WTC11 (cell line): ENCODE measurements at regions not wholly inside any gene's neighbourhood (a gene's known extent, or its start where the extent isn't known, plus 50 kb on each side); places are given as distances from the start of the nearest gene placed in this dataset.

Experiments
- ATAC-seq: fragments of 200-7000 bp; cut with Tn5 transposase; 2 replicates; pipeline ENCODE4 v1.10.0; 2021; ENCODE audit warnings: mild to moderate bottlenecking, moderate library complexity
- CTCF ChIA-PET: fragments of 300-600 bp; sonication (Branson Sonifier 250); formaldehyde crosslinking; loops from one replicate; lab custom pipeline; 2021; ENCODE audit warnings: antibody characterized with exemption; lab: Charles Lee
- POLR2A ChIA-PET: fragments of 350-600 bp; sonication (Branson Sonifier 250); formaldehyde crosslinking; loops from one replicate; lab custom pipeline; 2021; ENCODE audit warnings: antibody characterized with exemption; lab: Charles Lee
- DNase-seq: peaks from one replicate; pipeline ENCODE4 v3.0.0; 2021; ENCODE audit warnings: low spot score
- H3K27ac Mint-ChIP-seq: 2 replicates; pipeline ENCODE4 v1.8.0; 2021; ENCODE audit warnings: mixed read lengths
- H3K27me3 Mint-ChIP-seq: 2 replicates; pipeline ENCODE4 v1.8.0; 2021; ENCODE audit warnings: low read depth, mild to moderate bottlenecking, moderate library complexity, mixed read lengths
- H3K36me3 Mint-ChIP-seq: 2 replicates; pipeline ENCODE4 v1.8.0; 2021; ENCODE audit warnings: mixed read lengths
- H3K4me1 Mint-ChIP-seq: 2 replicates; pipeline ENCODE4 v1.8.0; 2022; ENCODE audit warnings: mixed read lengths
- H3K4me3 Mint-ChIP-seq: 2 replicates; pipeline ENCODE4 v1.8.0; 2021; ENCODE audit warnings: mild to moderate bottlenecking, moderate library complexity, mixed read lengths
- H3K9me3 Mint-ChIP-seq: 2 replicates; pipeline ENCODE4 v1.8.0; 2021; ENCODE audit warnings: mixed read lengths
- ATF2 ChIP-seq: sonication (generic); formaldehyde crosslinking; IDR thresholded peaks from 2 replicates; pipeline ENCODE4 v1.8.1; 2022; ENCODE audit warnings: low read depth, missing genetic modification reagents, borderline replicate concordance
- ATF3 ChIP-seq: sonication (generic); formaldehyde crosslinking; conservative IDR thresholded peaks from 2 replicates; pipeline ENCODE4 v1.8.1; 2022; ENCODE audit warnings: mild to moderate bottlenecking, missing genetic modification reagents
- CBFB ChIP-seq: sonication (generic); formaldehyde crosslinking; IDR thresholded peaks from 2 replicates; pipeline ENCODE4 v1.8.1; 2022; ENCODE audit warnings: mild to moderate bottlenecking, low read depth, missing genetic modification reagents
- E2F4 ChIP-seq: sonication (generic); formaldehyde crosslinking; IDR thresholded peaks from 2 replicates; pipeline ENCODE4 v1.8.1; 2022; ENCODE audit warnings: low read depth, mild to moderate bottlenecking, moderate library complexity, missing genetic modification reagents, borderline replicate concordance
- EMX1 ChIP-seq: fragments of 250-450 bp; sonication (Bioruptor Pico); IDR thresholded peaks from 2 replicates; pipeline ENCODE4 v1.8.0; 2021; ENCODE audit warnings: mild to moderate bottlenecking
- ERG ChIP-seq: fragments of 250-450 bp; sonication (Bioruptor Pico); IDR thresholded peaks from 2 replicates; pipeline ENCODE4 v1.8.0; 2021; ENCODE audit warnings: mild to moderate bottlenecking
- ETV6 ChIP-seq: sonication (generic); formaldehyde crosslinking; IDR thresholded peaks from 2 replicates; pipeline ENCODE4 v1.8.1; 2022; ENCODE audit warnings: mild to moderate bottlenecking, missing genetic modification reagents
- FOXJ3 ChIP-seq: sonication (generic); formaldehyde crosslinking; IDR thresholded peaks from 2 replicates; pipeline ENCODE4 v1.9.0; 2021; ENCODE audit warnings: missing genetic modification reagents, mild to moderate bottlenecking, borderline replicate concordance
- FOXK1 ChIP-seq: sonication (generic); formaldehyde crosslinking; IDR thresholded peaks from 2 replicates; pipeline ENCODE4 v1.8.0; 2022; ENCODE audit warnings: mild to moderate bottlenecking, moderate library complexity, missing genetic modification reagents
- FOXP1 ChIP-seq: sonication (generic); formaldehyde crosslinking; IDR thresholded peaks from 2 replicates; pipeline ENCODE4 v1.8.0; 2022; ENCODE audit warnings: missing genetic modification reagents, mild to moderate bottlenecking, moderate library complexity, borderline replicate concordance
- IRF1 ChIP-seq: sonication (generic); formaldehyde crosslinking; IDR thresholded peaks from 2 replicates; pipeline ENCODE4 v1.8.0; 2023; ENCODE audit warnings: missing genetic modification reagents
- JUN ChIP-seq: sonication (generic); formaldehyde crosslinking; IDR thresholded peaks from 2 replicates; pipeline ENCODE4 v1.8.0; 2023; ENCODE audit warnings: mild to moderate bottlenecking, missing genetic modification reagents
- MLX ChIP-seq: sonication (generic); formaldehyde crosslinking; IDR thresholded peaks from 2 replicates; pipeline ENCODE4 v1.8.1; 2023; ENCODE audit warnings: mild to moderate bottlenecking, missing genetic modification reagents, moderate library complexity
- NFATC4 ChIP-seq: fragments of 250-450 bp; sonication (Bioruptor Pico); IDR thresholded peaks from 2 replicates; pipeline ENCODE4 v1.9.0; 2021; ENCODE audit warnings: mild to moderate bottlenecking
- NR2C2 ChIP-seq: sonication (generic); formaldehyde crosslinking; IDR thresholded peaks from 2 replicates; pipeline ENCODE4 v1.8.0; 2022; ENCODE audit warnings: mild to moderate bottlenecking, missing genetic modification reagents
- NR3C1 ChIP-seq: sonication (generic); formaldehyde crosslinking; conservative IDR thresholded peaks from 2 replicates; pipeline ENCODE4 v1.8.1; 2023; ENCODE audit warnings: low read depth, mild to moderate bottlenecking, missing genetic modification reagents
- PRRX2 ChIP-seq: fragments of 250-450 bp; sonication (Bioruptor Pico); IDR thresholded peaks from 2 replicates; pipeline ENCODE4 v1.8.0; 2021; ENCODE audit warnings: mild to moderate bottlenecking
- RELA ChIP-seq: sonication (generic); formaldehyde crosslinking; IDR thresholded peaks from 2 replicates; pipeline ENCODE4 v1.8.1; 2022; ENCODE audit warnings: missing genetic modification reagents, mild to moderate bottlenecking, borderline replicate concordance
- RORB ChIP-seq: fragments of 250-450 bp; sonication (Bioruptor Pico); IDR thresholded peaks from 2 replicates; pipeline ENCODE4 v1.9.0; 2021; ENCODE audit warnings: mild to moderate bottlenecking
- SMAD3 ChIP-seq: sonication (generic); formaldehyde crosslinking; IDR thresholded peaks from 2 replicates; pipeline ENCODE4 v1.8.0; 2022; ENCODE audit warnings: missing genetic modification reagents, mild to moderate bottlenecking, borderline replicate concordance
- TEAD4 ChIP-seq: sonication (generic); formaldehyde crosslinking; IDR thresholded peaks from 2 replicates; pipeline ENCODE4 v1.8.0; 2022; ENCODE audit warnings: mild to moderate bottlenecking, missing genetic modification reagents
- TP53 ChIP-seq: sonication (generic); formaldehyde crosslinking; IDR thresholded peaks from 2 replicates; pipeline ENCODE4 v1.8.1; 2023; ENCODE audit warnings: mild to moderate bottlenecking, missing genetic modification reagents
- ZMAT4 ChIP-seq: fragments of 250-450 bp; sonication (Bioruptor Pico); IDR thresholded peaks from 2 replicates; pipeline ENCODE4 v1.9.0; 2021; ENCODE audit warnings: mild to moderate bottlenecking
- ZNF138 ChIP-seq: sonication (generic); formaldehyde crosslinking; conservative IDR thresholded peaks from 2 replicates; pipeline ENCODE4 v1.8.1; 2022; ENCODE audit warnings: mild to moderate bottlenecking, moderate library complexity, missing genetic modification reagents
- ZNF219 ChIP-seq: sonication (generic); formaldehyde crosslinking; IDR thresholded peaks from 2 replicates; pipeline ENCODE4 v1.8.0; 2023; ENCODE audit warnings: missing genetic modification reagents, mild to moderate bottlenecking, borderline replicate concordance
- ZNF317 ChIP-seq: sonication (generic); formaldehyde crosslinking; IDR thresholded peaks from 2 replicates; pipeline ENCODE4 v1.8.1; 2023; ENCODE audit warnings: low read depth, mild to moderate bottlenecking, moderate library complexity, missing genetic modification reagents, borderline replicate concordance
- ZNF396 ChIP-seq: fragments of 250-450 bp; sonication (Bioruptor Pico); IDR thresholded peaks from 2 replicates; pipeline ENCODE4 v1.8.0; 2021; ENCODE audit warnings: mild to moderate bottlenecking, moderate library complexity, borderline replicate concordance
- ZNF416 ChIP-seq: fragments of 250-450 bp; sonication (Bioruptor Pico); IDR thresholded peaks from 2 replicates; pipeline ENCODE4 v1.9.0; 2021; ENCODE audit warnings: mild to moderate bottlenecking, inconsistent platforms

- CTCF ChIA-PET: no interaction called here
- POLR2A ChIA-PET: no interaction called here
- TF ChIP-seq TP53: no peak
- TF ChIP-seq TEAD4: no peak
- TF ChIP-seq RORB (CRISPR knock-in tag): no peak
- TF ChIP-seq ZNF138 (CRISPR knock-in tag): no peak
- TF ChIP-seq FOXJ3 (CRISPR knock-in tag): no peak
- no peak for TF ChIP-seq NR3C1
- TF ChIP-seq MLX (CRISPR knock-in tag): no peak
- no peak for TF ChIP-seq SMAD3
- no peak for TF ChIP-seq PRRX2
- no peak for TF ChIP-seq E2F4
- TF ChIP-seq ERG: no peak
- H3K4me3 Mint-ChIP-seq: no peak overlapping the region
- H3K27ac Mint-ChIP-seq: no peak overlapping the region
- H3K27me3 Mint-ChIP-seq: peaks cover 2% of the 10 kb centered on the region; the same call in 1 of the 2 replicates
- H3K4me1 Mint-ChIP-seq: no peaks in the 10 kb centered on the region
- H3K36me3 Mint-ChIP-seq: peaks cover 30% of the 10 kb centered on the region
- peaks cover 52% of the 10 kb centered on the region for H3K9me3 Mint-ChIP-seq
- ATAC-seq (no peak), DNase-seq (no peak)
Observed at GRCh38 chr5:43947935-43948334, 345.0 kb downstream of the NNT start.

- TF ChIP-seq ATF3 (CRISPR knock-in tag) (no peak), ZNF396 (CRISPR knock-in tag) (no peak), FOXK1 (no peak), ZNF416 (CRISPR knock-in tag) (no peak), ZNF317 (CRISPR knock-in tag) (no peak), IRF1 (CRISPR knock-in tag) (no peak), ETV6 (CRISPR knock-in tag) (no peak), NFATC4 (no peak), RELA (no peak), EMX1 (CRISPR knock-in tag) (no peak), CBFB (CRISPR knock-in tag) (no peak), ATF2 (no peak), FOXJ3 (CRISPR knock-in tag) (no peak), ZNF219 (CRISPR knock-in tag) (no peak), ZMAT4 (CRISPR knock-in tag) (no peak), TP53 (no peak), FOXP1 (CRISPR knock-in tag) (no peak), JUN (CRISPR knock-in tag) (no peak), NR2C2 (CRISPR knock-in tag) (no peak)
- POLR2A ChIA-PET: no interaction called here
Observed at GRCh38 chr5:43941806-43942205, 338.8 kb downstream of the NNT start.

More at GRCh38 chr5:43941806-43942205, 338.8 kb downstream of the NNT start:
- Mint-ChIP-seq H3K27me3 (peaks cover 2% of the 10 kb centered on the region; the same call in 1 of the 2 replicates), H3K27ac (no peak overlapping the region), H3K36me3 (peaks cover 24% of the 10 kb centered on the region), H3K4me3 (no peak overlapping the region), H3K4me1 (no peaks in the 10 kb centered on the region), H3K9me3 (peaks cover 71% of the 10 kb centered on the region)
- CTCF ChIA-PET: no interaction called here
- DNase-seq (no peak), ATAC-seq (no peak)
